Retinal pigment epithelial cell (primary cell): ENCODE measurements at regions not wholly inside any gene's neighbourhood (a gene's known extent, or its start where the extent isn't known, plus 50 kb on each side); places are given as distances from the start of the nearest gene placed in this dataset.
"Not testable (repeated sequence)": the region's sequence is repeated elsewhere in the genome, so short reads cannot be mapped to it uniquely, and the experiment has no call there.

ENCODE experiments used
- DNase-seq: peaks from one replicate; pipeline ENCODE4 v3.0.0-alpha.2; 2010; ENCODE audit warnings: low read depth
- H3K4me3 ChIP-seq: 2 replicates; pipeline ENCODE4 v1.5.1; 2011; ENCODE audit warnings: mild to moderate bottlenecking, low read length, control low read depth, moderate library complexity
- TF ChIP-seq, protein P1 (sequence below): conservative IDR thresholded peaks from 2 replicates; pipeline ENCODE4 v1.5.1; 2011; ENCODE audit warnings: low read depth, low read length, control low read depth, inconsistent platforms

DNA sequence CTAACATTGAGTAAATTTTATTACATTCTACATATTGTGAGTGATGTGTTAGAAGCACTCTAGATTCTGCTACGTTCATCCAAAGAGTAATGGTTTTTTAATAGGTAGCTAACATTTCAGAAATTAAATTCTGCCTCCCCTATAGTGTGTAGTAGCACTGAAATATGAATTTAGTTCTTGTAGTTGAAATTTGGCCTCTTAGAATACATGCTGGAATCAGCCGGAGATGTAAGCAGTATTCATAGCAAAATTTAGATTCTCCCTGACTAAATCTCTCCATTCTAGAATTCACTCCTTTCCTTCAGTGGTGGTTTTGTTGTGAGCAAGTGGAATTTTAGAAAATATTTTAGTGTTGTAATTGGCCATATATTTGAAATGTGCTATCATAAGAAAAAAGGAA lies 799.9 kb upstream of the CDH10 start:
- TF ChIP-seq, protein P1, sequence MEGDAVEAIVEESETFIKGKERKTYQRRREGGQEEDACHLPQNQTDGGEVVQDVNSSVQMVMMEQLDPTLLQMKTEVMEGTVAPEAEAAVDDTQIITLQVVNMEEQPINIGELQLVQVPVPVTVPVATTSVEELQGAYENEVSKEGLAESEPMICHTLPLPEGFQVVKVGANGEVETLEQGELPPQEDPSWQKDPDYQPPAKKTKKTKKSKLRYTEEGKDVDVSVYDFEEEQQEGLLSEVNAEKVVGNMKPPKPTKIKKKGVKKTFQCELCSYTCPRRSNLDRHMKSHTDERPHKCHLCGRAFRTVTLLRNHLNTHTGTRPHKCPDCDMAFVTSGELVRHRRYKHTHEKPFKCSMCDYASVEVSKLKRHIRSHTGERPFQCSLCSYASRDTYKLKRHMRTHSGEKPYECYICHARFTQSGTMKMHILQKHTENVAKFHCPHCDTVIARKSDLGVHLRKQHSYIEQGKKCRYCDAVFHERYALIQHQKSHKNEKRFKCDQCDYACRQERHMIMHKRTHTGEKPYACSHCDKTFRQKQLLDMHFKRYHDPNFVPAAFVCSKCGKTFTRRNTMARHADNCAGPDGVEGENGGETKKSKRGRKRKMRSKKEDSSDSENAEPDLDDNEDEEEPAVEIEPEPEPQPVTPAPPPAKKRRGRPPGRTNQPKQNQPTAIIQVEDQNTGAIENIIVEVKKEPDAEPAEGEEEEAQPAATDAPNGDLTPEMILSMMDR: no peak
- no peak for DNase-seq
- H3K4me3 ChIP-seq: no peak overlapping the region

DNA sequence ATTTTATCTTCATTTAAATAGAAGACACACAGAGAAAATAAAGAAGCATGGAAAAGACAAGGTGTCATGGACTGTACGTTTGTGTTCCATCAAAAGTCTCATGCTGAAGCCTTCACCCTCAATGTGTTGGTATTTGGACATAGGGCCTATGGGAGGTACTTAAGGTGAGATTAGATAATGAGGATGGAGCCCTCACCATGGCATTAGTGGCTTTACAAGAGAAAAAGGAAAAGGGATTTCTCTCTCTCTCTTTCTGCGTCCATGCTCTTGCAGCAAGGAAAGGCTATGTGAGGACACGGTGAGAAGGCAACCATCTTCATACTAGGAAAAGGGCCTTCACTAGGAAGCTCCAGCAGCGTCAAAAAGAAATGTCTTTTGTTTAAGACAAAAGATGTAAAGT lies 797.0 kb upstream of the CDH10 start:
- TF ChIP-seq, protein P1: no peak
- H3K4me3 ChIP-seq: no peak overlapping the region
- DNase-seq: no peak

DNA sequence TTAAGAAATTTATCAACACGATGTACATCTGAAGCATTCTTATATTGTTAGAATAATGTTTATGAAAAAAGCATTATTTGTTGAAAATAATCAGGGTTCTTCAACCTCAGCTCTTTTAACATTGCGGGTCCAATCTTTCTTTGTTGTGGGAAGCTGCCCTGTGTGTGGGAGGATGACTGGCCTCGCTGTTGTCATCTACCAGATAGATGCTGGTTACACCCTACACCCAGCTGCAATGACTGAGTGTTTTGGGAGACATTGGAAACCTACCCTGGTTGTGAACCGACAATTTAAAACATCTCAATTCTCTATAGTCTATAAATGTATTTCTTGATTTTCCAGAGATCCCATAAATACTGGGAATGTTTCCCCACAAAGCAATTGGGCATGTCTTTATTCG lies 794.2 kb upstream of the CDH10 start:
- no peak for DNase-seq
- no peak overlapping the region for H3K4me3 ChIP-seq
- TF ChIP-seq, protein P1: no peak

DNA sequence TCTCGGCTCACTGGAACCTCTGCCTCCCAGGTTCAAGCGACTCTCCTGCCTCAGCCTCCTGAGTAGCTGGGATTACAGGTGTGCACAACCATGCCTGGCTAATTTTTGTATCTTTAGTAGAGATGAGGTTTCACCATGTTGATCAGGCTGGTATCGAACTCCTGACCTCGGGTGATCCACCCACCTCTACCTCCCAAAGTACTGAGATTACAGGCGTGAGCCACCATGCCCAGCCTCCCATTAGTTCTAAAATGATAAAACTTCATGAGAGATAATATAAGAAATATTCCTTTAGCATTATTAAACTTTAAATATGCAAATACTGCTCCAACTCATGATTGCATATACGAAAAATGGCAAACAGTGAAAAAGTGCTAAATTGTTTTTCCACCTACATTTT lies 793.6 kb upstream of the CDH10 start:
- DNase-seq, H3K4me3 ChIP-seq: not testable (repeated sequence)

- no peak overlapping the region for H3K4me3 ChIP-seq
- TF ChIP-seq, protein P1: no peak
- DNase-seq: no peak
Measured at GRCh38 chr5:25436452-25436851, 791.7 kb upstream of the CDH10 start.

- TF ChIP-seq, protein P1: no peak
- no peak for DNase-seq
Measured at GRCh38 chr5:25435882-25436281, 791.1 kb upstream of the CDH10 start.

GRCh38 chr5:25427240-25427639 lies 782.5 kb upstream of the CDH10 start:
- H3K4me3 ChIP-seq: no peak overlapping the region
- no peak for DNase-seq
- TF ChIP-seq, protein P1: no peak

More at GRCh38 chr5:25435882-25436281, 791.1 kb upstream of the CDH10 start:
- H3K4me3 ChIP-seq: no peak overlapping the region

DNA sequence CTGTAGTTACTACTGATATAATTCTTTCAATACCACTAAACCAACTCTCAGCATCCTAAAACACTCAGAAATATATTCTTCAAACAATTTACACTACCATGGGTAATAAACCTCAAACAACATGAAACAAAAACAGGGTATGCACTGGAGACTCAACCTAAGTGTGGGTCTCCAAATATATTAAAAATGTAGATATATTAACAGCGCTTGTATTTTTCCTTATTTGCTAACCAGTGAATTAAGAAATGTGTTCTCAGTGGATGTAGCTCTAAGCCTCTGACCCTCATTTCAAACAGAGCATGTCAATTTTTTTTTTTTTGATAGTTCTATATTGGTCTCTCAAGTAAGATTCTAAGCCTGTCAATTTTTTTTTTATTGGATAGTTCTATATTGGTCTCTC lies 778.5 kb upstream of the CDH10 start:
- TF ChIP-seq, protein P1: no peak
- H3K4me3 ChIP-seq: no peak overlapping the region
- no peak for DNase-seq
